ENCODE measurements at regions not wholly inside any gene's neighbourhood (a gene's known extent, or its start where the extent isn't known, plus 50 kb on each side); places are given as distances from the start of the nearest gene placed in this dataset.
"Not testable (repeated sequence)": the region's sequence is repeated elsewhere in the genome, so short reads cannot be mapped to it uniquely, and the experiment has no call there.

DNA sequence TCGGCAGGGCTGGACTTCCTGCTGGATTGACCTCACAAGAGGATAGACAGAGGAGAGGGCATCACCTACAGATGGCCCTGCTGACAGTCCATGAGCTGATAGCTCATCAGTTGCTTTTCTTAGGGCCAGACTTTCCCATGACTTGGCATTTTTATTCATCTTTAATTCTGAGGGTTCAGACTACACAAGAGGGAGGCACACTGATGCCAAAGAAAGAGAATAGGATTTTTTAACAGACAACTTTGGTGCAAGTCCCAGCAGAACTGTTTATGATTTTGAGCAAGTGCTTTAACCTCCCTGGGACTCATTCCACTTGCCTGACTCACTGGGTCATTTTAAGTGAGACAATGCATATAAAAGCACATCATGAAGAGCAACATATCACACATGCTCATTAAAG is 299.2 kb downstream of the INSIG2 start:
- DNase-seq = no peak
- intact Hi-C loops (cut with DNase I) = no loop called here

DNA sequence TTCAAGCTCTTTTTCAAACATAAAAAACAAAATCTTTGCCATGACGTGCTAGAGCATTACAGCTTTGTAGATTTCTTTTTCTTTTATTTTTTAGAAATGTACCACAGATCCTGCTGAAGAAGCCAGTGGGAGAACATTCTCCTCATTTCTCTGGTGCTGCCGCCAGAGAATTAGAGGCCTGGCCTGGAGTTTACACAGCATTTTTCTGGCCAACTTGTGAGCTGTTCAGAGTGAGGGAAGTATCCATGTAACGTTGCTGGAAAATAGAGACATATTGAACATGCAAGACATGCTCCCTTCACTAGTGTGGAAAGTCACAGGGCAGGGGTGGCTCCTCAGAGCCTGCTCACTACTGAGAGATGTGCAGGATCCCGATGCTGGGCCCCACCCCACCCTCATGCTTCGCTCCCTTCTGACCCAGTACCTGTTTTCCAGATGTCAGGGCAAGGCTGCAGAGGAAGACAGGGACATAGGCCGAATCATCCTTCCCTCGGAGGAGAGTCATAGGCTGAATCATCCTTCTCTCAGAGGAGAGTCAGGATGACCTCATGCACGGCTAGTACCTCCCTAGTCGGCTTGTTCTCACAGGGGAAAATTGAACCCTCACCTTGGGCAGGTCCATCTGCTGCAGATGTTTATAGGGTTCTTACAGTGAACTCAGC is 298.5 kb downstream of the INSIG2 start:
- no peak for DNase-seq
- intact Hi-C loops (cut with DNase I) = no loop called here

DNA sequence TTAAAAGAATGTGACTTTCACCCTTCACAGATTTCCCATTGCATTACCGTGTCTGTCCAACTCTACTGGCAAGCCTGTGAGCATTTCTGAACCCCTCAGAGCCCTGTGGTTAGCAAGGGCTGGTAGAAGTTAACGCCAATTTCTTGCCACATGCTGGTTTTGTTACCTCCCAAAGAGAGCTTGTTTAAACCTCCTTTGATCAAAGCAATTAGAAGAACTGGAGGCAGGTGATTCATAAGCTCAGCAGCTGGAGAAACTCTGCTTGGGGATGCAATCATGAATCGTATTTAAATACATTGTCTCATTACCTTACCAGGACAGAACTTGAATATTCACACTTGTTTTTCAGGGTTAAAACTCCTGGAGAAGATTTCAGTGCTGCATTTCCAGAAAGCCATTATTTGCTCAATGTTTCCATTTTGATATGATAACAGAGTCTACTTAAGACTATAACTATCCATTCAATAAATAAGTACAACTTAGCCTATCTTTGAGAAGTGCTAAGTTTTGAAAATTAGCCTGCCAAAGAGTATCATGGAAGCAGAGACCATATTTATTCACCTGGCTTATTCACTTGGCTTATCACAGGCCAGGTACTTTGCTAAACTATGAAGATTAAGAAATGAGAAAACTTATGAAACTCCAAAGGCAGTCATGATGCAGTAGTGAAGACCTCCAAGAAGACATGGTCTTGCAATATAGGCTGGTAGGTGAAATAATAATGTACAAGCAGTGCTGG is 292.8 kb downstream of the INSIG2 start:
- intact Hi-C loops (cut with DNase I) = no loop called here
- DNase-seq = no peak

DNA sequence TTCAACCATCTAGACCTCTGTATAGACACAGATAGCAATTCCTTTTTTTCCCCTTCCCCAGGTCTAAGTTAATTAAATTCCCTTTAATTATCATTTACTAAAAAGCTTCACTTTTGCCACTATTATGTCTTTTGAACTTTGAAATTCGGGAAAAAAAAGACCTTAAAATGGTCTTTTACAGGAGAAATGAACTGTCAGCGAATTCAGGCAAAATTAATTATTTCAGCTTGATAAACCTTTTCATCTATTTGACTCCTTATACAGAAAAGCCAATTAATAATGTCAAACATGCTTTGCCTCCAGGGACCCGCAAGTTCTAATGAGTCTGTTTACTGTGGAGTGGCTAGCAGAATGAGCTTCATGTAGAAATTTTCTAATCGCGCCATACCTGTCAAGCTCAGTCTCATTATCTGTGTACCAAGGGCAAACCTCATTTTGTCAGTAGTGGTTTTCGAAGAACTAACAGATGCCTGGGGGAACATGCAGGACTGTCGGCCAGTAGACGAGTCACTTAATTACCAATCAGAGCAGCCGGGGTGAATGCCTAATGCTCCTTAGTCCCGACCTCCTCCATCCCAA is 287.7 kb downstream of the INSIG2 start:
- intact Hi-C loops (cut with DNase I) = no loop called here
- DNase-seq = no peak

DNA sequence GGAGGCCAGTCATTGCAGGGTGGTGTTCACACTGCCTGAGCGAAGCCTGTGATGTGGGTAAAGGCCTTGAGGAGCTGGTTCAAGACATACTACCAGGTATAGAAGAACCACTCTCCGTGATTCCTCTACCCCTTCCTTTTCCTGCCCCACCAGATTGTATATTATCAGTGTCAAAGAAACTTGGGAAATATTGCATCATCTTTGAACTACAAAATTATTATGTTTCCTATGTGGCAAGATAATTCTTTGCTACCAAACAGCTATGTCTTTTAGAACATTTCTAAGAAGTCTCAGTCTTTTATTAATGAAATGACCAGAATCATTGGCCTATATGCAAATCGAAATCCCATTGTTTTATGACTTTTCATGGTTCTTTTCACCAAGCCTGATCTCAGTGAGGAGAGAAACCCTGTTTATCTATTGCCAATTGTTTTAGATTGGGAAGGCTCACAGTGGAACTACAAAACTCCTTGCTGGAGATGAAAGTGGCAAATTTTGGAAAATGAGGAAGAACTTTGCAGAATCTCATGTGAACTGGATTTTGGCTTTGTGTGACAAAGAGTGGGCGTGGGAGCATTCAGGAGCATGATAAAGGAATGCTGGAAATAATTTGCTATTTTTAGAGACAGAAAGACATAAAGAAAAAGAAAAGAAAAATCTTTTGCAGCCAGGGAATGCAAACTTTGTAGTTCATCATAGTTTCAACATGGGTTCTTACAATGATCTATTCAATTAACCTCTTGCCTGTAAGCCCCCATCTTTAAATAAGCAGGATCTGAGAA is 286.9 kb downstream of the INSIG2 start:
- intact Hi-C loops (cut with DNase I) = no loop called here
- DNase-seq = peak in 11 of 42 donors; percentile 12 to 65 (median 21)

DNA sequence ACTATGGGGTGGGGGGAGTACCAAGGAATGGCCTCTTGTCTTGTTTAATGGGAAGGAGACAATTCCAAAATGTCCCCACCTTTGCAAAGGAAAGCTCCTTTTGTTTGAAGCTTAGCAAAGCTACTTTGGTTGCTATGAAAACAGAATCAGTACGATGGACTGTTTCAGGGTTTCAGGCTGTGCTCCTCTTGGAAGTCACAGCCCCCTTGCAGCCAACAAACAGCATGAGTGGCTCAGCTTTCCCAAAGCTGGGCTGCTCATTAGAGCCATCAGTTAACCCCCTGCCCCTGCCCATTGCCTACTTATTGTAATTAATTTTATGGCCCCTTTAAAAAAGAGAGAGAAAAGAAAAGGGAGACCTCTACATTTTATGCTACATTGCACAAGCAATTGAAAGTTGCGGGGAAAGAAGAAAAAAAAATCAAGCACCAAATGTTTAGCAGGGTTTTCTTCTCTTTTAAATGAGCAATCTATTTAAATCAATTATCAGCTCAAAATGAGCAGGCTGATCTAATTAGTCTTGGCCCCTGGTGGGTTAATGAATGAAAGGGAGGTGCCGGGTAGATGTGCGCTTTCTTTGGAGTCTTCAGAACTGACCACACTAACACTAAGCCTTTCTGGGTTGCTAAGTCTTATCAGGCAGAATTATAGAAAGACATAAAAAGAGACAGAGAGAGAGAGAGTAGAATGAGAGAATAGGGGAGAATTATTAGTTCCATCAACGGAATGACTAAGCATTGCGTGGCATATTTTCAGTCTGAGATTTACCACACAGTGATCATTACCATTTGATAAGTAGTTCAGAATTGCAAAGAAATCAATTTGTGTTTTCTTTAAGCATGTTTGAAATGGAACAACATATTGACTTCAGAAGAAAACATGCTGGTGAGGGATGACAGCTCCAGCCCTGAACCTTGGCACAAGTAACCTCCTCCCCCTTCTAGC is 284.9 kb downstream of the INSIG2 start:
- intact Hi-C loops (cut with DNase I) = no loop called here
- no peak for DNase-seq

DNA sequence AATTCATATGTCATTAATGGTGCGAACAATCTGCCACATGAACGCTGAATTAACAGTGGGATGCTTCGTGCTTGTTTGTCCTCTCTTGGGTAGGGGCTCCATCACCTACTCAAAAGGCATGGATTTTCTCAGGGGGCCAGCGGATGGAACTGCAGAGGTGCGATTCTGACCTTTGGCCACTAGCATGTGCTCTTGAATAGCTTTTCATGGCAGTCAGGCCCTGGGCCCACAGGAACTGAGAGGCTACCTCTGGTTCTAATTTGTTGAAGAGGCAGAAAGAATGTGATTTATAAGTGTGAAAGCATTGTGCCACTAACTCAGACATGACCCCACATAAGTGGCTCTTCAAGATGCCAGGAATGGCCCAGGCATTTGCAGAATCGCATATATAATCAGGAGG is 283.2 kb downstream of the INSIG2 start:
- intact Hi-C loops (cut with DNase I) = no loop called here
- peak in 12 of 42 donors; percentile 3 to 45 (median 18) for DNase-seq

DNA sequence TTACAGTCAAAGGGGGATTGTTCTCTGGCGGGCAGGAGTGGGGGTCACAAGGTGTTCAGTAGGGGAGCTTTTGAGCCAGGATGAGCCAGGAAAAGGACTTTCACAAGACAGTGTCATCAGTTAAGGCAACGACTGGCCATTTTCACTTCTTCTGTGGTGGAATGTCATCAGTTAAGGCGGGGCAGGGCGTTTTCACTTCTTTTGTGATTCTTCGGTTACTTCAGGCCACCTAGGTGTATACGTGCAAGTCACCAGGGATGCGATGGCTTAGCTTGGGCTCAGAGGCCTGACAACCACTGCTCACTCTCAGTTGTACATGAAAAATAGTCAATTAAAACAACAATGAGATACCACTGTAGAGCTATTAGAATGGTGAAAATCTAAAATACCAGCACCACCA is 281.2 kb downstream of the INSIG2 start:
- intact Hi-C loops (cut with DNase I); DNase-seq: not testable (repeated sequence)

DNA sequence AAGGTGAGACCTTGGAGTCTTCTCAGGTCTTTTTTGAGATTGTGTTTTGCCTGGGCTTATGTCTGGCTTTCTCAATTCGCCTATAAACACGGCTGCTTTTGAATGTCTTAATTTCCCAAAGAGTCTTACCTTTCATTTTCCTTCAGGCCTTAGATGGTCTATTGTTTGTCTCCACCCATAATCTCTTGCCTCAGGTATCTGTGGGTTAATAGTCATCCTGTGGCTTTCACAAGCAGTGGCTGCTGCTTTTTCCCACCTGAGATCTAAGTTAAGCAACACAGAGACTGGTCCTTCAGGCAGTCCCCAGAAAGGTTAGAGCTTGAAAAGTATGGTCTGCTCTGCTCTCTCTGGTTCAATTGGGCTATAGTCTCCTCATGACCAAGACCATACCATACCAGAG is 275.3 kb downstream of the INSIG2 start:
- no peak for DNase-seq
- intact Hi-C loops (cut with DNase I) = no loop called here

DNA sequence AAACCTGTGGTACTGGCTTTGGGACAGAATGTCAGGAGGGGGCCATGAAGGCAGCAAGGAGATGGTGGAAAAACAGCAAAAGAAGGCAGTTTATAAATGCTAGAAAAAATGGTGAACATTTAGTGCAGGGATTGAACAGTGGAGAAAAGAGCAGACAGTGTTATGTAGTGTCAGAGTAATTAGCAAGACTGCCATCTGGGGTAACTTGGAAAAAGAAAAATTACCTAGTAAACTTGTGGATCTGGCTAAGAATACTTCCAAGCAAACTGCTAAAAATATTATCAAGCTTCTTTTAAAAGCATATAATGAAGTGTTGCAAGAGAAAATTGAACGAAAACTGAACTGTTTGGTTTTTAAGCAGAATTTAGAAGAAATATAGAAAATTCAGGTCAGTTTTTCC is 267.8 kb downstream of the INSIG2 start:
- DNase-seq = no peak
- intact Hi-C loops (cut with DNase I) = no loop called here

DNA sequence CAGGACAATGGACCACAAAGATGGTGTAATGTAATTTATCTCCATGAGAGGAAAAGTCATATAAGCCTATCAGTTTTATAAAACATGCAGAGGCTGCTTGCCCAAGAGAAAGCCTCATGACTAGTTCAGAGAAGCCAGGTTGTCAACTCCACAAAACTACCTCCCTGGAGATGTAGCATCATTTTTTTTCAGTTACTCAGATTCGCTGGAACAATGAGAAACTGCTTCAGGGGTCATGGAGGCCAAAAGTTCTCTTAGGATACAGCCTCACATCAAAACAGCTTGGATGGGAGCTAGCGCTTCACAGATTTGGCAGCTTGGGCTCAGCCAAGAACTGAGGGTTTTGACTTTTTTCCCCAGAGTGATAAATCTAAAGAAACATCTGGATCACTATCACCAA is 263.5 kb downstream of the INSIG2 start:
- intact Hi-C loops (cut with DNase I) = no loop called here
- DNase-seq = no peak

DNA sequence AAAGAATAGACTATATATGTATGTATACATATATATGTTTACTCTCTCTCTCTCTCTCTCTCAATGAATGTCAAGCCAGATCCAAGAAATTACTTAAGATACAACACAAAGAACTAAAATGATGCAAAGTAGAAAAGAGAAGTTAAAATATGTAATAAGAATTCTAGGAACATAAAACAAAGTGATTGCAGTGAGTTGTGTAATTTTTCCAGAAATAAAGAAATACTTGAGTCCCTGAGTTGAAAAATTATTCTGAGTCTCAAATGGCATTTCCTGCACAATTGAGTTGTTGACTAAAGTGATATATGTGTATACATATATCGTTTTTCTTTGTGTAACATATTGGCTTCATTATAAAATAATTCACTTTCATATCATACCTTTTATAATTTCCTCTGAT is 262.4 kb downstream of the INSIG2 start:
- intact Hi-C loops (cut with DNase I) = no loop called here
- DNase-seq = no peak

DNA sequence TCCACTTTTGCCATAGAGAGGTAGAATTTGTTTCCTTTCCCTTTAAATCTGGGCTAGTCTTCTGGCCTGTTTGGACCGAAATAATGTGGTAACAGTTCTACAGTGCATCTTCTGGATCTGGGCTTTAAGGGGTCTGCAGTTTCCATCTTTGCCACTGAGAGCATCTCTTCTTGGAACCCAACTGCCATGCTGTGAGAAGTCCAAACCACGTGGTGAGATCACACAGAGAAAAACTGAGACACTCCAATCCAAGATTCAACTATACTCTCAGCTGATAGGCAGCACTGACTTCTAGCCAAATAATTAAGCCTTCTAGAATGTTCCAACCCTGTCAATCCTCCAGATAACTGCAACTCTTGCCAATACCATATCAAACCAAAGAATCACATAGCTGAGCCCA is 261.1 kb downstream of the INSIG2 start:
- intact Hi-C loops (cut with DNase I) = no loop called here
- DNase-seq = no peak

DNA sequence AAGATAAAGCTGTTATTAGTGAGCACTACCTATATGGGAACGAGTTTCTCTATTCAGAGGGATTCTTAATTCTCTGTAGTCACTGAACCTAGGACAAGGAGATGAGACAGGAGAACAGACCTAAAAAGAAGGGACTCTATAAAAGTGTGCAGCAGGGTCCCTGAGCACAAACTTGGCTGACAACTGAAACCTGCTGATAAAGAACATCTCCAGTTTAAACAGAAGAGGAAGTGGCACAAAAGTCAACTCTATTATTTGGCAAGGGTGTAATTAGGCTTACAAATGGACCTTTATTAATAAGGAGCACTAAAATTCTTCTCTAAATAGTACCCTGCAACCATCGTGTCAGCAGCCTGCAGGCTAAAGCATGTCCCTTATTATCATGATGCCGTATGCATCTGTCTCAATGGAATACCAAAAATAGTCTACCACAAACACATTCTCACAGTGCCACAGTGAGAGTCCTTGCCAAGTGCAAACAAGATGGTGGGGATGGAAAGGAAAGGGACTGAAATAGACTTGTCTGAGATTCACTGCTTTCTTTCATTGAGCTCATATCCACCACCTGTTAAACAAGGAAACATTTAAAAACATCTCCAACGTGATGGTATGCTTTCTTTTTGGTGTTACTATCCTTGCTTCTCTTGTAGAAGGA is 260.2 kb downstream of the INSIG2 start:
- no peak for DNase-seq
- intact Hi-C loops (cut with DNase I) = no loop called here

DNA sequence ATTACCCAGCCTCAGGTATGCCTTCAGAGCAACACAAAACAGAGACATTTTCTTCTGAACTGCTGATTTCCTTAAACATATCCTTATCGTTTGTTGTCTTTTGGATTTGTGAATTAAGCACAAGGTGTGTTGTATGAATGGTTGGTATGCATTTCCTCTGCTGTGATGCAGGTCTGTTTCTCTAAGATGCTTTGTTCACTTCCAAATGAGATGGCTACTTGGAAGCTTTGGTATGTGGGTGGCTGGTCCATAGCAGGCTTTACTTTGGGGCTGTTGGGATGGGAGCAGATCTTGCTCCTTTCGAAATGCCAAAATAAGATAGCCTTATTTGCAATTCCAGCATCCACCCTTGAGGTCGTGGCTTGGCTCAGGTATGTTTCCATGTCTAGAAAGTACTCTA is 257.2 kb downstream of the INSIG2 start:
- no peak for DNase-seq
- intact Hi-C loops (cut with DNase I) = no loop called here

DNA sequence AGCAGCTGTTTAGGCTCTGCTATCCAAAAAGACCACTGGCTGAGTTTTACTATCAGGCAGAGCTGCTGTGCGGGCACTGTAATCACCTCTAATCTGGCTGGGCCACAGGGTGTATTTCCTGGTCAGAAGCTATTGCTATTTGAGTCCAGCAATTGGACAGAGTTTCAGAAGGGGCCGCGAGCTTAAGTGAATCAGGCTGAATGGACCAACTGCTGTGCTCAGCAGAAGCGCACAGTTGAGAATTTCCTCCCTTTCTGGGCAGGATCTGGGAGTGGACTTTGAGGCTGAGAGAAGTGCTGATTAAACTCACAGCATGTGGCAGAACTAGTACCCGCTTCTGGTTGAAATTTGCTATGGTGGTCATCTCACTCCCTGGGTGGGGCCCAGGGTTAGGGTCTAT is 251.8 kb downstream of the INSIG2 start:
- no peak for DNase-seq

DNA sequence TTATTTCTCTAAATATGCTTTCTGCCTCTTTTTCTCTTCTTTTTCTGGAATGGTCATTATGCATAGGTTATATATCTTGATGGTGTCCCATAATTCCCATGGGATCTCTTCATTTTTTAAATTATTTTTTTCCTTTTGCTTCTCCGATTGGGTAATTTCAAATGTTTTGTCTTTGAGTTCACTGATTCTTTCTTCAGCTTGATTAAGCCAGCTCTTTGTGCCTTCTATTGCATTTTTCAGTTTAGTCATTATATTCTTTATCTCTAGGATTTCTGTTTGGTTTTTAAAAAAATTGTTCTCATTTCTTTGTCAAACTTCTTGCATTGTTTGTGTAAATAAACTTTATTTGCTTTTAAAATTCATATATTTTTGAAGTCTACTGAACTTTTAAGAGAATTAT is 251.1 kb downstream of the INSIG2 start:
- intact Hi-C loops (cut with DNase I) = no loop called here
- no peak for DNase-seq

More for the DNA sequence above, 251.8 kb downstream of the INSIG2 start:
- intact Hi-C loops (cut with DNase I) = no loop called here

DNA sequence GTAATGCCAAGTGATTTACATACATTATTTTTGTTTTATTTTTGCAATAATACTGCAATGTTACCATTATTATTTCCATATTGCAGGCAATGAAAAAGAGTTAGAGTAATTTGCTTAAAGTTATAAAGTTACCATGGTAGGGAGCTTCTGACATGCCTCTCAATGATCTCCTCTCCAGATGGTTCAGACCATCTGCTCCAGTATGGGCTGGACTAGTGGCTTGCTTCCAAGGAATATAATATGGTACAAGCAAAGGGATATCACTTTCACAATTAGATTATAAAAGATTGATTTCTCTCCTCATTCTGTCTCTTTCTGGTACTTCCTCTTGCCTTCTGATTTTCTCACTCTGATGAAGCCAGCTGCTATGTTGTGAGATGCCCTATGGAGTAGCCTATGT is 245.4 kb downstream of the INSIG2 start:
- DNase-seq = no peak
- intact Hi-C loops (cut with DNase I) = no loop called here
